Fibroblast of lung (primary cell): ENCODE measurements at regions not wholly inside any gene's neighbourhood (a gene's known extent, or its start where the extent isn't known, plus 50 kb on each side); places are given as distances from the start of the nearest gene placed in this dataset.

Experiments
- DNase-seq, 2 donors: peaks; one replicate each; pipeline versions ENCODE4 v3.0.0 to v3.0.0-alpha.2; 2010; ENCODE audit warnings: low read depth in 2 of 2
- H2AFZ ChIP-seq: 2 replicates; pipeline ENCODE4 v1.5.1; 2012; ENCODE audit warnings: low read length, control low read depth, inconsistent platforms
- H3K27ac ChIP-seq: 2 replicates; pipeline ENCODE4 v1.5.1; 2011; ENCODE audit warnings: low read length, control low read depth; ENCODE audit not compliant: insufficient read depth
- H3K27me3 ChIP-seq: 2 replicates; pipeline ENCODE4 v1.5.1; 2011; ENCODE audit warnings: mild to moderate bottlenecking, low read length; ENCODE audit not compliant: control insufficient read depth, insufficient read depth
- H3K36me3 ChIP-seq: 2 replicates; pipeline ENCODE4 v1.5.1; 2011; ENCODE audit warnings: low read length; ENCODE audit not compliant: control insufficient read depth, insufficient read depth
- H3K4me1 ChIP-seq: 2 replicates; pipeline ENCODE4 v1.5.1; 2011; ENCODE audit warnings: low read length; ENCODE audit not compliant: control insufficient read depth, insufficient read depth; ENCODE audit errors: extremely low read depth
- H3K4me2 ChIP-seq: 2 replicates; pipeline ENCODE4 v1.5.1; 2011; ENCODE audit warnings: low read length, control low read depth; ENCODE audit not compliant: insufficient read depth; ENCODE audit errors: extremely low read depth
- H3K4me3 ChIP-seq, 4 experiments: fragments of 200-600 bp in 1 of 4; sonication (generic) in 1 of 4; replicated peaks in 1 of 4; 2 replicates each; pipeline ENCODE4 v1.5.1; 2011 to 2016; ENCODE audit warnings: low read length in 4 of 4, low read depth in 3 of 4, mild to moderate bottlenecking in 3 of 4, control low read depth in 2 of 4, inconsistent platforms in 1 of 4, mixed read lengths in 1 of 4; ENCODE audit not compliant: insufficient read depth in 1 of 4; ENCODE audit errors: control extremely low read depth in 1 of 4
- H3K79me2 ChIP-seq: 2 replicates; pipeline ENCODE4 v1.5.1; 2012; ENCODE audit warnings: mild to moderate bottlenecking, low read length, inconsistent platforms; ENCODE audit not compliant: control insufficient read depth, insufficient read depth
- H3K9ac ChIP-seq: 2 replicates; pipeline ENCODE4 v1.5.1; 2011; ENCODE audit warnings: mild to moderate bottlenecking, low read length, control low read depth; ENCODE audit not compliant: insufficient read depth
- H3K9me3 ChIP-seq: 2 replicates; pipeline ENCODE4 v1.5.1; 2012; ENCODE audit warnings: low read depth, low read length; ENCODE audit not compliant: control insufficient read depth, insufficient read depth
- H4K20me1 ChIP-seq: 2 replicates; pipeline ENCODE4 v1.5.1; 2011; ENCODE audit warnings: low read length; ENCODE audit not compliant: control insufficient read depth, insufficient read depth; ENCODE audit errors: extremely low read depth
- EZH2 ChIP-seq: IDR thresholded peaks from 2 replicates; pipeline ENCODE4 v1.5.1; 2012; ENCODE audit warnings: low read length, control low read depth, mild to moderate bottlenecking; ENCODE audit errors: missing control alignments
- TF ChIP-seq, protein P1 (sequence below), 2 donors: IDR thresholded peaks in 1 of 2; conservative IDR thresholded peaks in 1 of 2; 1 replicate in 1 of 2; 2 replicates in 1 of 2; pipeline ENCODE4 v1.5.1; 2011 to 2012; ENCODE audit warnings: low read length in 2 of 2, control low read depth in 1 of 2, inconsistent platforms in 1 of 2, low read depth in 1 of 2, mild to moderate bottlenecking in 1 of 2

DNA sequence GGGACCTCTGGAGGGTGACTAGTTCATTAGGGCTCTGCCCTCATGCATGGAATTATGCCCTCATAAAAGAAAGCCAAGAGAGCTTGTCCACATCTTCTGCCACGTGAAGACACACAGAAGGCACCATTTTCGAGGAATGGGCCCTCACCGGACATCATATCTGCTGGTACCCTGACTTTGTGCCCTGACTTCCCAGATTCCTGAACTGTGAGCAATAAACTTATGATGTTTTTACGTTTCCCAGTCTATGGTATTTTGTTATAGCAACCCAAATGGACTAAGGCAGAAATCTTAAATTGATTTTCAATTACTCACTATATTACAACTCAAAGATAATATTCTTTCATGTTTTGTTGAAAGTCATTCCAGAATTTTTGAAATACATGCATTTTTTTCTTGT lies 163.8 kb upstream of the PAPPA start:
- no peak overlapping the region for H3K9ac ChIP-seq
- no peak overlapping the region for H3K4me3 ChIP-seq
- H2AFZ ChIP-seq: no peak overlapping the region
- H3K36me3 ChIP-seq: no peaks in the 10 kb centered on the region
- TF ChIP-seq, protein P1, sequence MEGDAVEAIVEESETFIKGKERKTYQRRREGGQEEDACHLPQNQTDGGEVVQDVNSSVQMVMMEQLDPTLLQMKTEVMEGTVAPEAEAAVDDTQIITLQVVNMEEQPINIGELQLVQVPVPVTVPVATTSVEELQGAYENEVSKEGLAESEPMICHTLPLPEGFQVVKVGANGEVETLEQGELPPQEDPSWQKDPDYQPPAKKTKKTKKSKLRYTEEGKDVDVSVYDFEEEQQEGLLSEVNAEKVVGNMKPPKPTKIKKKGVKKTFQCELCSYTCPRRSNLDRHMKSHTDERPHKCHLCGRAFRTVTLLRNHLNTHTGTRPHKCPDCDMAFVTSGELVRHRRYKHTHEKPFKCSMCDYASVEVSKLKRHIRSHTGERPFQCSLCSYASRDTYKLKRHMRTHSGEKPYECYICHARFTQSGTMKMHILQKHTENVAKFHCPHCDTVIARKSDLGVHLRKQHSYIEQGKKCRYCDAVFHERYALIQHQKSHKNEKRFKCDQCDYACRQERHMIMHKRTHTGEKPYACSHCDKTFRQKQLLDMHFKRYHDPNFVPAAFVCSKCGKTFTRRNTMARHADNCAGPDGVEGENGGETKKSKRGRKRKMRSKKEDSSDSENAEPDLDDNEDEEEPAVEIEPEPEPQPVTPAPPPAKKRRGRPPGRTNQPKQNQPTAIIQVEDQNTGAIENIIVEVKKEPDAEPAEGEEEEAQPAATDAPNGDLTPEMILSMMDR (conservative IDR thresholded peaks at IDR 0.05 in 1 of 2, IDR thresholded peaks at IDR 0.05 in 1 of 2; ENCODE audit: low read depth in 1 of 2, low read length in 2 of 2): no peak
- no peak for TF ChIP-seq EZH2
- no peak overlapping the region for H3K4me2 ChIP-seq
- no peaks in the 10 kb centered on the region for H3K9me3 ChIP-seq
- peak in 1 of 2 donors; percentile 31 for DNase-seq
- H3K79me2 ChIP-seq: no peaks in the 10 kb centered on the region
- H3K27ac ChIP-seq: no peak overlapping the region
- peaks cover 4% of the 10 kb centered on the region for H3K4me1 ChIP-seq
- no peaks in the 10 kb centered on the region for H3K27me3 ChIP-seq
- H4K20me1 ChIP-seq: no peaks in the 10 kb centered on the region

DNA sequence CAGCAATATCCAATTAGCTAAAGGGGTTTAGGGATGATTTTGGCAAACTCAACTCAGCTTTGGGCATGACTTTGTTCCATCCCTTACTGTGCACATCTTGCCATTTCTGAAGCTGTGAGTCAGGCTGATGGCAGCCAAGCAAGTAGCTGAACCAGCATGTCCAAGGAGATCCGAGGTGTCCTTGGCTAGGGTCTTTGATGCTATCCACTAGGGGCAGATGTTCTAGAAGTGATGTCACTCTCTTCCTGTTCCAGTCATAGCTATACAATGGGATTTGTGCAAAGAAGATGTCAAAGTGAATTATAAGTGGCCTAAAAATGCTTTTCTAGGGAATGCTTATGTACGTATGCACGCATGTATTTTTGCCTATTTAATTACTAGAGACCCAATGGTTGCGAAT lies 160.8 kb upstream of the PAPPA start:
- Histone ChIP-seq H3K4me1 (peaks cover 7% of the 10 kb centered on the region), H4K20me1 (no peaks in the 10 kb centered on the region), H3K79me2 (no peaks in the 10 kb centered on the region), H3K9me3 (no peaks in the 10 kb centered on the region), H2AFZ (no peak overlapping the region), H3K4me2 (no peak overlapping the region), H3K27ac (no peak overlapping the region), H3K36me3 (no peaks in the 10 kb centered on the region), H3K27me3 (no peaks in the 10 kb centered on the region), H3K4me3 (no peak overlapping the region), H3K9ac (no peak overlapping the region)
- DNase-seq: peak; percentile 53 to 73
- TF ChIP-seq, protein P1 (conservative IDR thresholded peaks at IDR 0.05 in 1 of 2, IDR thresholded peaks at IDR 0.05 in 1 of 2; ENCODE audit: low read depth in 1 of 2, low read length in 2 of 2): no peak
- no peak for TF ChIP-seq EZH2

DNA sequence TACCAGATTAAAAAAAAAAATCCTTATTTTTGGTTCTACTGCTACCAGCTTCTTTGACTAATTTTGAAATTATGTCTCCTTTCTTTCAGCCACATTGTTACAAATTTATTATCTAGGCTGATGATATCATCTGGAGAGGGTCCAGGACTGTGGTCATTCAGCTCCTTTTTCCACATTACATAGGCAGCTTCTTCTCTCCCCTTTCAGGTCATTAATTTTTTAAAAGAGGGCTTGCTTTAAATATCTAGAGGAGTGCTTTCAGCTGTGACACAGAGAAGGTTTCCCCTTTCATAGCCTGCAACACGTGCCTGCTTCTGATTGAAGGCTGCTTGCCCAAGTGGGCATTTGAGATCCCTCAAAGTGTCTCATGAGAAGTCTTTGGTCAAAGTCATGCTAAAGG lies 155.7 kb upstream of the PAPPA start:
- no peak overlapping the region for H2AFZ ChIP-seq
- H3K27me3 ChIP-seq: no peaks in the 10 kb centered on the region
- no peaks in the 10 kb centered on the region for H4K20me1 ChIP-seq
- TF ChIP-seq EZH2: no peak
- TF ChIP-seq, protein P1 (conservative IDR thresholded peaks at IDR 0.05 in 1 of 2, IDR thresholded peaks at IDR 0.05 in 1 of 2; ENCODE audit: low read depth in 1 of 2, low read length in 2 of 2): no peak
- no peak overlapping the region for H3K4me3 ChIP-seq
- no peak overlapping the region for H3K4me2 ChIP-seq
- H3K4me1 ChIP-seq: peaks cover 9% of the 10 kb centered on the region
- DNase-seq: peak; percentile 85 to 92
- peak overlapping the region; percentile 39 for H3K27ac ChIP-seq
- no peaks in the 10 kb centered on the region for H3K36me3 ChIP-seq
- H3K79me2 ChIP-seq: no peaks in the 10 kb centered on the region
- H3K9me3 ChIP-seq: no peaks in the 10 kb centered on the region
- no peak overlapping the region for H3K9ac ChIP-seq
